Glutamatergic neuron (in vitro differentiated cells): ENCODE measurements at regions not wholly inside any gene's neighbourhood (a gene's known extent, or its start where the extent isn't known, plus 50 kb on each side); places are given as distances from the start of the nearest gene placed in this dataset.

Experiments used
- DNase-seq: peaks from one replicate; pipeline ENCODE4 v3.0.0; 2022
- H3K27ac Mint-ChIP-seq: one replicate; pipeline ENCODE4 v1.8.0; 2020; ENCODE audit warnings: mild to moderate bottlenecking, mixed read lengths, inconsistent platforms; ENCODE audit not compliant: unreplicated experiment
- H3K27me3 Mint-ChIP-seq: one replicate; pipeline ENCODE4 v1.8.0; 2020; ENCODE audit warnings: mild to moderate bottlenecking, moderate library complexity, mixed read lengths, inconsistent platforms; ENCODE audit not compliant: unreplicated experiment
- H3K36me3 Mint-ChIP-seq: one replicate; pipeline ENCODE4 v1.8.0; 2020; ENCODE audit warnings: mild to moderate bottlenecking, mixed read lengths, inconsistent platforms; ENCODE audit not compliant: unreplicated experiment
- H3K4me1 Mint-ChIP-seq: one replicate; pipeline ENCODE4 v1.8.0; 2020; ENCODE audit warnings: mild to moderate bottlenecking, low read depth, mixed read lengths, inconsistent platforms; ENCODE audit not compliant: unreplicated experiment
- H3K4me3 Mint-ChIP-seq: one replicate; pipeline ENCODE4 v1.8.0; 2020; ENCODE audit warnings: mild to moderate bottlenecking, mixed read lengths, inconsistent platforms; ENCODE audit not compliant: unreplicated experiment
- H3K9me3 Mint-ChIP-seq: one replicate; pipeline ENCODE4 v1.8.0; 2020; ENCODE audit warnings: mild to moderate bottlenecking, moderate library complexity, mixed read lengths, inconsistent platforms; ENCODE audit not compliant: unreplicated experiment
- CTCF ChIP-seq: fragments of 200-600 bp; sonication (generic); IDR thresholded peaks from one replicate; pipeline ENCODE4 v1.5.0; 2021; ENCODE audit not compliant: partially characterized antibody, unreplicated experiment

- Mint-ChIP-seq H3K9me3 (peaks cover 2% of the 10 kb centered on the region), H3K36me3 (peaks cover 4% of the 10 kb centered on the region), H3K27me3 (peaks cover 8% of the 10 kb centered on the region), H3K4me1 (peaks cover 3% of the 10 kb centered on the region), H3K27ac (no peak overlapping the region), H3K4me3 (no peak overlapping the region)
- no peak for TF ChIP-seq CTCF
- no peak for DNase-seq
These were observed 223.7 kb downstream of the FOXL1 start for GRCh38 chr16:86802013-86802412.

GRCh38 chr16:86805188-86805587, 226.8 kb downstream of the FOXL1 start:
- no peak overlapping the region for H3K4me3 Mint-ChIP-seq
- H3K9me3 Mint-ChIP-seq: peaks cover 3% of the 10 kb centered on the region
- H3K36me3 Mint-ChIP-seq: no peaks in the 10 kb centered on the region
- H3K4me1 Mint-ChIP-seq: peaks cover 3% of the 10 kb centered on the region
- no peak for DNase-seq
- no peak for TF ChIP-seq CTCF
- H3K27ac Mint-ChIP-seq: no peak overlapping the region
- H3K27me3 Mint-ChIP-seq: peaks cover 5% of the 10 kb centered on the region

GRCh38 chr16:86806181-86806837, 228.0 kb downstream of the FOXL1 start:
- no peak overlapping the region for H3K4me3 Mint-ChIP-seq

GRCh38 chr16:86806838-86807351, 228.5 kb downstream of the FOXL1 start:
- Mint-ChIP-seq H3K27me3 (peaks cover 5% of the 10 kb centered on the region), H3K27ac (no peak overlapping the region), H3K4me1 (no peaks in the 10 kb centered on the region), H3K9me3 (peaks cover 3% of the 10 kb centered on the region), H3K4me3 (no peak overlapping the region), H3K36me3 (no peaks in the 10 kb centered on the region)
- no peak for DNase-seq
- no peak for TF ChIP-seq CTCF

More at GRCh38 chr16:86806181-86806837, 228.0 kb downstream of the FOXL1 start:
- no peak for TF ChIP-seq CTCF
- H3K27ac Mint-ChIP-seq: no peak overlapping the region
- no peaks in the 10 kb centered on the region for H3K36me3 Mint-ChIP-seq
- H3K9me3 Mint-ChIP-seq: peaks cover 3% of the 10 kb centered on the region
- H3K4me1 Mint-ChIP-seq: no peaks in the 10 kb centered on the region
- DNase-seq: no peak
- H3K27me3 Mint-ChIP-seq: peaks cover 5% of the 10 kb centered on the region

GRCh38 chr16:86808863-86809444, 230.6 kb downstream of the FOXL1 start:
- DNase-seq: no peak
- H3K27ac Mint-ChIP-seq: no peak overlapping the region
- H3K4me3 Mint-ChIP-seq: no peak overlapping the region
- H3K27me3 Mint-ChIP-seq: peaks cover 5% of the 10 kb centered on the region
- H3K9me3 Mint-ChIP-seq: peaks cover 3% of the 10 kb centered on the region
- no peaks in the 10 kb centered on the region for H3K36me3 Mint-ChIP-seq
- TF ChIP-seq CTCF: no peak
- no peaks in the 10 kb centered on the region for H3K4me1 Mint-ChIP-seq
